SJSA1 (cell line): ENCODE measurements at regions not wholly inside any gene's neighbourhood (a gene's known extent, or its start where the extent isn't known, plus 50 kb on each side); places are given as distances from the start of the nearest gene placed in this dataset.

Source experiments
- DNase-seq, 2 experiments: peaks; one replicate each; pipeline ENCODE4 v3.0.0-alpha.2; 2015 to 2020; ENCODE audit warnings: low spot score in 2 of 2, low read depth in 1 of 2
- H3K27ac ChIP-seq: fragments of 250-450 bp; sonication (Bioruptor Pico); 2 replicates; pipeline ENCODE4 v1.5.1; 2020; ENCODE audit warnings: mild to moderate bottlenecking, moderate library complexity
- H3K27me3 ChIP-seq: fragments of 250-450 bp; sonication (Bioruptor Pico); replicated peaks from 2 replicates; pipeline ENCODE4 v1.5.1; 2020; ENCODE audit warnings: mild to moderate bottlenecking, moderate library complexity
- H3K36me3 ChIP-seq: fragments of 250-450 bp; sonication (Bioruptor Pico); 2 replicates; pipeline ENCODE4 v1.5.1; 2020; ENCODE audit warnings: mild to moderate bottlenecking
- H3K4me1 ChIP-seq: fragments of 250-450 bp; sonication (Bioruptor Pico); replicated peaks from 2 replicates; pipeline ENCODE4 v1.6.1; 2021; ENCODE audit warnings: mild to moderate bottlenecking
- H3K4me3 ChIP-seq: fragments of 250-450 bp; sonication (Bioruptor Pico); 2 replicates; pipeline ENCODE4 v1.5.1; 2020; ENCODE audit warnings: mild to moderate bottlenecking
- H3K9me3 ChIP-seq: fragments of 250-450 bp; sonication (Bioruptor Pico); replicated peaks from 2 replicates; pipeline ENCODE4 v1.5.1; 2020; ENCODE audit warnings: mild to moderate bottlenecking

- Histone ChIP-seq H3K27ac (no peak overlapping the region), H3K36me3 (no peaks in the 10 kb centered on the region), H3K9me3 (no peaks in the 10 kb centered on the region), H3K27me3 (no peaks in the 10 kb centered on the region), H3K4me1 (no peaks in the 10 kb centered on the region), H3K4me3 (no peak overlapping the region)
- no peak for DNase-seq
Measured at GRCh38 chr22:47965066-47965465, 1202.6 kb downstream of the TBC1D22A start.

- Histone ChIP-seq H3K27ac (no peak overlapping the region), H3K36me3 (no peaks in the 10 kb centered on the region), H3K27me3 (no peaks in the 10 kb centered on the region), H3K4me3 (no peak overlapping the region), H3K9me3 (peaks cover 3% of the 10 kb centered on the region; the same call in 1 of the 2 replicates), H3K4me1 (no peaks in the 10 kb centered on the region)
- no peak for DNase-seq
Measured at GRCh38 chr22:47963660-47964059, 1201.2 kb downstream of the TBC1D22A start.

- Histone ChIP-seq H3K4me1 (no peaks in the 10 kb centered on the region), H3K4me3 (no peak overlapping the region), H3K27me3 (no peaks in the 10 kb centered on the region; the same call in 1 of the 2 replicates), H3K27ac (no peak overlapping the region), H3K9me3 (peaks cover 6% of the 10 kb centered on the region; the same call in 1 of the 2 replicates), H3K36me3 (no peaks in the 10 kb centered on the region)
- no peak for DNase-seq
Measured at GRCh38 chr22:47957649-47958048, 1195.2 kb downstream of the TBC1D22A start.

GRCh38 chr22:47954107-47954506 is 1191.7 kb downstream of the TBC1D22A start:
- no peaks in the 10 kb centered on the region for H3K36me3 ChIP-seq
- peaks cover 6% of the 10 kb centered on the region; the same call in 1 of the 2 replicates for H3K9me3 ChIP-seq
- no peak overlapping the region for H3K4me3 ChIP-seq
- no peak overlapping the region for H3K27ac ChIP-seq
- H3K4me1 ChIP-seq, result no peaks in the 10 kb centered on the region
- no peaks in the 10 kb centered on the region; the same call in 1 of the 2 replicates for H3K27me3 ChIP-seq
- peak in 1 of 2 experiments; percentile 16 for DNase-seq

GRCh38 chr22:47944941-47945340 is 1182.5 kb downstream of the TBC1D22A start:
- no peak overlapping the region for H3K4me3 ChIP-seq
- H3K9me3 ChIP-seq, result no peaks in the 10 kb centered on the region
- no peaks in the 10 kb centered on the region for H3K36me3 ChIP-seq
- no peak overlapping the region for H3K27ac ChIP-seq
- H3K4me1 ChIP-seq, result no peaks in the 10 kb centered on the region
- H3K27me3 ChIP-seq, result no peaks in the 10 kb centered on the region
- peak in 1 of 2 experiments; percentile 15 for DNase-seq

GRCh38 chr22:47943729-47944700 is 1181.6 kb downstream of the TBC1D22A start:
- Histone ChIP-seq H3K9me3 (no peaks in the 10 kb centered on the region), H3K27ac (no peak overlapping the region), H3K4me1 (no peaks in the 10 kb centered on the region), H3K4me3 (no peak overlapping the region), H3K36me3 (no peaks in the 10 kb centered on the region), H3K27me3 (no peaks in the 10 kb centered on the region)
- DNase-seq, result peak in 1 of 2 experiments; percentile 24

- Histone ChIP-seq H3K4me1 (no peaks in the 10 kb centered on the region), H3K36me3 (no peaks in the 10 kb centered on the region), H3K9me3 (no peaks in the 10 kb centered on the region), H3K4me3 (no peak overlapping the region), H3K27me3 (no peaks in the 10 kb centered on the region), H3K27ac (no peak overlapping the region)
- no peak for DNase-seq
Measured at GRCh38 chr22:47940211-47940610, 1177.8 kb downstream of the TBC1D22A start.

GRCh38 chr22:47933891-47934290 is 1171.4 kb downstream of the TBC1D22A start:
- no peaks in the 10 kb centered on the region for H3K36me3 ChIP-seq
- no peaks in the 10 kb centered on the region for H3K27me3 ChIP-seq
- no peak overlapping the region for H3K4me3 ChIP-seq
- 0 out of 2 replicates have a peak, but pooled peaks cover 5% of the 10 kb centered on the region for H3K9me3 ChIP-seq
- no peak overlapping the region for H3K27ac ChIP-seq
- peak in 1 of 2 experiments; percentile 17 for DNase-seq
- peaks cover 4% of the 10 kb centered on the region; the same call in 1 of the 2 replicates for H3K4me1 ChIP-seq

GRCh38 chr22:47933226-47933625 is 1170.8 kb downstream of the TBC1D22A start:
- Histone ChIP-seq H3K27ac (no peak overlapping the region), H3K36me3 (no peaks in the 10 kb centered on the region), H3K9me3 (0 out of 2 replicates have a peak, but pooled peaks cover 5% of the 10 kb centered on the region), H3K4me3 (no peak overlapping the region), H3K4me1 (peaks cover 4% of the 10 kb centered on the region; the same call in 1 of the 2 replicates), H3K27me3 (no peaks in the 10 kb centered on the region)
- DNase-seq, result peak in 1 of 2 experiments; percentile 16

GRCh38 chr22:47929646-47930185 is 1167.3 kb downstream of the TBC1D22A start:
- Histone ChIP-seq H3K27me3 (no peaks in the 10 kb centered on the region), H3K9me3 (0 out of 2 replicates have a peak, but pooled peaks cover 5% of the 10 kb centered on the region), H3K4me1 (peaks cover 4% of the 10 kb centered on the region; the same call in 1 of the 2 replicates), H3K4me3 (no peak overlapping the region), H3K36me3 (no peaks in the 10 kb centered on the region), H3K27ac (0 out of 2 replicates have a peak overlapping the region, but pooled peaks have one; percentile 3)
- no peak for DNase-seq

GRCh38 chr22:47929073-47929472 is 1166.6 kb downstream of the TBC1D22A start:
- peaks cover 4% of the 10 kb centered on the region; the same call in 1 of the 2 replicates for H3K4me1 ChIP-seq
- H3K27ac ChIP-seq, result no peak overlapping the region
- H3K36me3 ChIP-seq, result no peaks in the 10 kb centered on the region
- no peaks in the 10 kb centered on the region for H3K27me3 ChIP-seq
- no peak overlapping the region for H3K4me3 ChIP-seq
- 0 out of 2 replicates have a peak, but pooled peaks cover 5% of the 10 kb centered on the region for H3K9me3 ChIP-seq
- DNase-seq, result peak; percentile 56 to 60

- H3K9me3 ChIP-seq, result 0 out of 2 replicates have a peak, but pooled peaks cover 5% of the 10 kb centered on the region
Measured at GRCh38 chr22:47928631-47929030, 1166.2 kb downstream of the TBC1D22A start.

GRCh38 chr22:47927648-47928210 is 1165.3 kb downstream of the TBC1D22A start:
- Histone ChIP-seq H3K27me3 (no peaks in the 10 kb centered on the region), H3K27ac (no peak overlapping the region), H3K9me3 (0 out of 2 replicates have a peak, but pooled peaks cover 5% of the 10 kb centered on the region), H3K36me3 (no peaks in the 10 kb centered on the region), H3K4me1 (peaks cover 4% of the 10 kb centered on the region; the same call in 1 of the 2 replicates), H3K4me3 (no peak overlapping the region)
- DNase-seq, result no peak

More at GRCh38 chr22:47928631-47929030, 1166.2 kb downstream of the TBC1D22A start:
- Histone ChIP-seq H3K27me3 (no peaks in the 10 kb centered on the region), H3K27ac (no peak overlapping the region), H3K36me3 (no peaks in the 10 kb centered on the region), H3K4me3 (no peak overlapping the region), H3K4me1 (peaks cover 4% of the 10 kb centered on the region; the same call in 1 of the 2 replicates)
- DNase-seq, result peak; percentile 22 to 38
